ENCODE measurements at regions not wholly inside any gene's neighbourhood (a gene's known extent, or its start where the extent isn't known, plus 50 kb on each side); places are given as distances from the start of the nearest gene placed in this dataset.
"Not testable (repeated sequence)": the region's sequence is repeated elsewhere in the genome, so short reads cannot be mapped to it uniquely, and the experiment has no call there.

DNA sequence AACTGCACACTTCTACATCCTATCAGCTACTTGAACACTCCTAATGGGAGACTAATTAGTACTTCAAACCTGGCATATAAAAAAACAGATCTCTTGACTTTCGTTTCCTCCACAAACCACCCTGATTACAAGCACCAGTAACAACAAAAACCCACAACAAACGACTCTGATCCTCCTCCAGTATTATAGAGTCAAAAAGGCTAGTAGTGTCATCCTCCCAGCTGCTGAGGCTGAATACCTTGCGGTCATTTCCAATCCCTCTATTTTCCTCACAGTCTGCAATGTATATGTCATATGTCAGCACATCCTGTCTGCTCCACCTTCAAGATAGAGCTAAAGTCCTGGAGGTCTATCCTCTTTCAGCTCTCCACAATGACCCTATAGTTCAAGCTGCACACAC, 688.9 kb upstream of the RAG2 start:
- no peak for DNase-seq (ENCODE audit: extremely low read depth in 1 of 2, low read depth in 1 of 2)

DNA sequence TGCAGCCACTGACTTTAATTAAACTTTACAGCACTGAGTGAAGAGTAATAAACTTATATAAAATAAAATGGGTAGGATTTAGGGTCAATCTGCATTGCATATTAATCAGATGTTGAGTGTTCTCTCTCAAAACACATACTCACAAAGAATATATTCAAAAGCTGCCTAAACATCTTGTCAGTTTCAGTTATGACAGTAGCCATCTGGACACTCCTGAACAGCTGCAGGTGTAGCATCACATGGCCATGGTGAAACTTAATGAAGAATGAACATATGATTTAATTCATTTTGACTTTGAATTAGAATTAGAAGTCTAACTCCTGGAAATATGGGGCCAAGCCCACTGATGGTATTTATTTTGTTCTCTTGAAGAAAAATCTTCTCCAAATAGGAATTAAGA, 684.3 kb upstream of the RAG2 start:
- DNase-seq (ENCODE audit: extremely low read depth in 1 of 2, low read depth in 1 of 2) = no peak

DNA sequence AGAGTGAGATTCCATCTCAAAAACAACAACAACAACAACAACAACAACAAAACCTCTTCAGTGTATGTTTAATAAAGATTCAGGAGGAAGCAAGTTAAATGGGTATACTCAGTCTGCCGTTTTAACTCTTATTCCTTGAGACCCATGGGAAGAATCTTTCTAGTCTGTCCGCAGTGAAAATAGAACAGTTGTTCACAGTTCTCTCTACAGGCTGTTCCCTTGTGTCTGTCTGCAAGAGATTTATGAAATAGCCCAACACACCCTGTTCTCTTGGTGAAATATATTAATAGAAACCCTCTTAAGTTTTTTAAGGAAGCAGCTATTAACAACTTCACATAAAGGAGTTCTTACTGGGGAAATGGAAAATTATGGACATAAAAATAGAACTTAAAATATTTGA, 682.2 kb upstream of the RAG2 start:
- no peak for DNase-seq (ENCODE audit: extremely low read depth in 1 of 2, low read depth in 1 of 2)

- no peak for DNase-seq (ENCODE audit: extremely low read depth in 1 of 2, low read depth in 1 of 2)
These were observed 679.9 kb upstream of the RAG2 start for GRCh38 chr11:37277896-37278465.

- no peak for DNase-seq (ENCODE audit: extremely low read depth in 1 of 2, low read depth in 1 of 2)
These were observed 666.7 kb upstream of the RAG2 start for GRCh38 chr11:37264783-37265182.

DNA sequence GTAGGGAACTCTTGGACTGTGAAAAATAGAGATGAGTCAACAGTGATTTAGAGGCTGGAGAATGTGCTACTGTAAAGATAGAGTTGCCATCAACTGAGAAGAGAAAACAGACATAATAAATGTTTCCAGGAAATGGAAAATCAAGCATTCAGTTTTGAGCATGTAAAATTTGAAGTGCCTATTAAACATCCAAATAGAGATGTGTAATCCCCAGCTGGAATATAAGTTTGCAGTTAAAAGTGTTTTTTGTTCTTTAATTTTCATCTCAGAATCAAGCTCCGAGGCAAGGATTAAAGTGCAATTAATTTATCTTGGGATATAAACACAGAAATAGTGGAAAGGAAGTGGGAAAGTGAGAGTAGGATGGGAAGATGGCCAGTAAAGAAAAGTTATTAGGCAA, 666.0 kb upstream of the RAG2 start:
- DNase-seq (ENCODE audit: extremely low read depth in 1 of 2, low read depth in 1 of 2) = no peak

DNA sequence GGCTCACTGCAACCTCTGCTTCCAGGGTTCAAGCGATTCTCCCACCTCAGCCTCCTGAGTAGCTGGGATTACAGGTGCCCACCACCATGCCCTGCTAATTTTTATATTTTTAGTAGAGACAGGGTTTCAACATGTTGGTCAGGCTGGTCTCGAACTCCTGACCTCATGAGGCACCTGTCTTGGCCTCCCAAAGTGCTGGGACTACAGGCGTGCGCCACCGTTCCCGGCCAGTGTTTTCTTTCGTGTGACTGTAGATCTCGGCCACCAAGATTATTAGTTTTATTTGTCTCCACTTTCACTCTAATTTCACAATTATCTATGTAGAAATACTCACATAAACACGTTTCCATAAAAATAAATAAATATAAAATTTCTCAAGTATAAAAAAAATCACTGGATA, 665.4 kb upstream of the RAG2 start:
- DNase-seq (ENCODE audit: extremely low read depth in 1 of 2, low read depth in 1 of 2) = not testable (repeated sequence)

GRCh38 chr11:37259734-37260133, 661.7 kb upstream of the RAG2 start:
- DNase-seq (ENCODE audit: extremely low read depth in 1 of 2, low read depth in 1 of 2) = no peak

- DNase-seq (ENCODE audit: extremely low read depth in 1 of 2, low read depth in 1 of 2) = no peak
These were observed 650.1 kb upstream of the RAG2 start for GRCh38 chr11:37248145-37248544.

GRCh38 chr11:37246092-37246491, 648.1 kb upstream of the RAG2 start:
- DNase-seq (ENCODE audit: extremely low read depth in 1 of 2, low read depth in 1 of 2) = not testable (repeated sequence)

- DNase-seq (ENCODE audit: extremely low read depth in 1 of 2, low read depth in 1 of 2) = no peak
These were observed 632.8 kb upstream of the RAG2 start for GRCh38 chr11:37230865-37231264.

- DNase-seq (ENCODE audit: extremely low read depth in 1 of 2, low read depth in 1 of 2) = no peak
These were observed 625.9 kb upstream of the RAG2 start for GRCh38 chr11:37223962-37224361.

GRCh38 chr11:37203006-37203405, 605.0 kb upstream of the RAG2 start:
- DNase-seq (ENCODE audit: extremely low read depth in 1 of 2, low read depth in 1 of 2) = no peak

- no peak for DNase-seq (ENCODE audit: extremely low read depth in 1 of 2, low read depth in 1 of 2)
These were observed 601.0 kb upstream of the RAG2 start for GRCh38 chr11:37199082-37199481.

- DNase-seq (ENCODE audit: extremely low read depth in 1 of 2, low read depth in 1 of 2) = no peak
These were observed 586.3 kb upstream of the RAG2 start for GRCh38 chr11:37184326-37184725.

DNA sequence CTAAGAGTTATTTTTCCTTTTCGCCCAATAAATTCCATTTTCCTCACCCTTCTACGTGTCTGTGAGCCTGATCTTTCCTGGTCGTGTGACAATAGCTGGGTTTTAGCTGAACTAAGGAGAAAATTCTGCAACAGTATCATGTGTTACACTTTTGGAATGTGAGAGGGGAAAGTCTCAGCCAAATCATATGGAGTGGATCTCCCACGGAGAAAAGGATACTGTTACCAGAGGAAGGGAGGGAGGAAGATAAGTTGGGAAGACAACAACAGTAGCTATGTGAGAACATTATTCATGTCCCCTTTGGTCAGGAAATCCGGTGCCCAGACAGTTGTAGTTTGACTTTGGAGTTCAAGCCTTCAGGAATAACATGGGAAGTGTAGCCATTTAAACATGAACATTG, 584.0 kb upstream of the RAG2 start:
- no peak for DNase-seq (ENCODE audit: extremely low read depth in 1 of 2, low read depth in 1 of 2)

GRCh38 chr11:37177721-37178120, 579.7 kb upstream of the RAG2 start:
- no peak for DNase-seq (ENCODE audit: extremely low read depth in 1 of 2, low read depth in 1 of 2)

DNA sequence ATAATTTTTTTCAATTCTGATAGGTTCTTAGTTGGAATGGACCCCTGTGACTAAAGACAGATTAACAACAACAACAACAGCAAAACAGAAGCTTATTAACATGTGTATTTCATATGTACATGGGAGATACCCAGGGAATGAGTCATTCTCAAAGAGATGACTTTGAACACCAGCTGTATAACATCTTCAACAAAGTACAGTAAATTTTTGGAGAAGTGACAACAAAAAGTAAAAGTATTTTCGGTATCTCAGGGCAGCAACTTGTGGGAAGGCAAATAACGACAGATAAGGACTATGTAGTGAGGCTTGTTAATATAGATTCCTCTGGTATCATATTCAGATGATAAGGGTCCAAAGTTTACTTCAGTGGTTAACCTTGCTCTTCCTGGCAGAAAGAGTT, 573.4 kb upstream of the RAG2 start:
- no peak for DNase-seq (ENCODE audit: extremely low read depth in 1 of 2, low read depth in 1 of 2)

DNA sequence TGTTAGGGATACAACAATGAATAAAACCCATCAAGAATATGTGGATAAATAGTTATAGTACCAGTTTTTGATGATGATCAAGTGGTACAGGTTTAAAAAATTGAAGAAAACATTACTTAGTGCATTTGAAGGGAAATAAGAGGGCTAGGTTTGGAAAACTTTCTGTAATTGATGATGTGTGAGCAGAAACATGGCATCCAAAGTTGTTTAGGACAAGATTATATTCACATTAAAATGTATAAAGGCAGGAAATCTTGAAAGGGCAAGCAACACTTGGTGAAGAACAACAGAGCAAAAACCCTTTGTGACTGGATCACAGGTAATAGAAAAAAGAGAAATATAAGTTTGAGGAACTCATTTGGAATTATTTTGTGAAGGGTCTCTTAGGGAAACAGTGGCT, 572.3 kb upstream of the RAG2 start:
- DNase-seq (ENCODE audit: extremely low read depth in 1 of 2, low read depth in 1 of 2) = no peak

GRCh38 chr11:37145434-37145833, 547.4 kb upstream of the RAG2 start:
- DNase-seq (ENCODE audit: extremely low read depth in 1 of 2, low read depth in 1 of 2) = not testable (repeated sequence)

- no peak for DNase-seq (ENCODE audit: extremely low read depth in 1 of 2, low read depth in 1 of 2)
These were observed 544.6 kb upstream of the RAG2 start for GRCh38 chr11:37142591-37142990.

DNA sequence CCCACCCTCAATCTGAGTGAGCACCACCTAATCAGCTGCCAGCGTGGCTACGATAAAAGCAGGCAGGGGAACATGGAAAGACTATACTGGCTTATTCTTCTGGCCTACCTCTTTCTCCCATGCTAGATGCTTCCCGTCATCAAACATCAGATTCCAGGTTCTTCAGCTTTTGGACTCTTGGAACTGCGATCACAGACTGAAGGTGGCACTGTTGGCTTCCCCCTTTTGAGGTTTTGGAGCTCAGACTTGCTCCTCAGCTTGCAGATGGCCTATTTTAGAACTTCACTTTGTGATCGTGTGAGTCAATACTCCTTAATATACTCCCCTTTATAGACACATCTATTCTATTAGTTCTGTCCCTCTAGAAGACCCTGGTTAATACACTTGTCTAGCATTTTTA, 543.7 kb upstream of the RAG2 start:
- DNase-seq (ENCODE audit: extremely low read depth in 1 of 2, low read depth in 1 of 2) = no peak

GRCh38 chr11:37135606-37136005, 537.6 kb upstream of the RAG2 start:
- not testable (repeated sequence) for DNase-seq (ENCODE audit: extremely low read depth in 1 of 2, low read depth in 1 of 2)

DNA sequence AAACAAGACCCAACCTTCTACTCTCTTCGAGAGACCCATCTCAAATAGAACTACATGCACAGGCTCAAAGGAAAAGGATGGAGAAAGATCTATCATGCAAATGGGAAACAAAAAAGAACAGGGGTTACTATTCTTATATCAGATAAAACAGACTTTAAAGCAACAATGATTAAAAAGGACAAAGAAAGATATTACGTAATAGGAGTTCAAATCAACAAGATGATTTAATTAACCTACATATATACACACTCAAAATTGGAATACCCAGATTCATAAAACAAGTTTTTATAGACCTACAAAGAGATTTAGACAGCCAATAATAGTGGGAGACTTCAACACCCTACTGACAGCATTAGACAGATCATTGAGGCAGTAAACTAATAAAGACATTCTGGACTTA, 536.6 kb upstream of the RAG2 start:
- DNase-seq (ENCODE audit: extremely low read depth in 1 of 2, low read depth in 1 of 2) = no peak

Measured in activated CD8-positive, alpha-beta memory T cell treated with anti-CD3 and anti-CD28 coated beads for 1 hour (primary cell).